K562 (cell line): ENCODE measurements at regions not wholly inside any gene's neighbourhood (a gene's known extent, or its start where the extent isn't known, plus 50 kb on each side); places are given as distances from the start of the nearest gene placed in this dataset.

Experiments used
- ATAC-seq: fragments of 200-7000 bp; cut with Tn5 transposase; 3 replicates; pipeline ENCODE4 v1.9.1; 2020; ENCODE audit warnings: moderate library complexity
- BruUV-seq: library from RNA; stranded (reverse); fragments of 400-500 nt; replicated peaks from 2 replicates; lab custom pipeline; 2021; lab: Mats Ljungman, UMichigan
- CTCF ChIA-PET: fragments of 300-600 bp; formaldehyde crosslinking; extraction: SDS; loops from one replicate; lab custom pipeline; 2021; ENCODE audit warnings: low intra/inter-chr PET ratio; lab: Yijun Ruan, JAX
- POLR2A ChIA-PET: fragments of 300-600, 350-650 bp; sonication (Branson Sonifier 250); formaldehyde crosslinking; extraction: SDS; loops from one replicate; lab custom pipeline; 2021; ENCODE audit warnings: antibody characterized with exemption, inconsistent platforms; lab: Yijun Ruan, JAX
- DNase-seq, 4 experiments: peaks; one replicate each; pipeline versions ENCODE4 v3.0.0 to v3.0.0-alpha.2; 2011 to 2018; ENCODE audit warnings: low spot score in 3 of 4, mixed read lengths in 3 of 4; ENCODE audit errors: extremely low read depth in 1 of 4
- FAIRE-seq: peaks from 2 replicates; lab custom pipeline; 2011; peaks lifted over from hg19 to GRCh38; lab: Jason Lieb, UNC
- H2AFZ ChIP-seq: 2 replicates; pipeline ENCODE4 v1.6.0; 2011; ENCODE audit warnings: low read depth, low read length, control low read depth, inconsistent platforms
- H3K27ac ChIP-seq: fragments of 200-600 bp; 3 replicates; pipeline ENCODE4 v1.8.0; 2011; ENCODE audit warnings: low read depth, mild to moderate bottlenecking, control low read depth, inconsistent platforms, low read length, moderate library complexity, mixed read lengths; ENCODE audit errors: extremely low read depth
- H3K27me3 ChIP-seq, 2 experiments: fragments of 300-600 bp in 1 of 2; 2 replicates in 1 of 2; 3 replicates in 1 of 2; pipeline versions ENCODE4 v1.6.0 to v1.8.0; 2011; ENCODE audit warnings: inconsistent platforms in 2 of 2, low read length in 2 of 2, mild to moderate bottlenecking in 1 of 2, mixed read lengths in 1 of 2, moderate library complexity in 1 of 2; ENCODE audit not compliant: control insufficient read depth in 2 of 2, insufficient read depth in 2 of 2
- H3K36me3 ChIP-seq: fragments of 300-600 bp; 3 replicates; pipeline ENCODE4 v1.8.0; 2011; ENCODE audit warnings: mild to moderate bottlenecking, low read length, inconsistent platforms; ENCODE audit not compliant: control insufficient read depth, insufficient read depth
- H3K4me1 ChIP-seq, 2 experiments: fragments of 200-600 bp in 1 of 2; replicated peaks in 1 of 2; 2 replicates in 1 of 2; 3 replicates in 1 of 2; pipeline versions ENCODE4 v1.5.1 to v1.8.0; 2011; ENCODE audit warnings: inconsistent platforms in 2 of 2, low read length in 2 of 2, mild to moderate bottlenecking in 1 of 2, mixed read lengths in 1 of 2, moderate library complexity in 1 of 2; ENCODE audit not compliant: control insufficient read depth in 2 of 2, insufficient read depth in 2 of 2
- H3K4me2 ChIP-seq: 2 replicates; pipeline ENCODE4 v1.6.1; 2011; ENCODE audit warnings: low read length, control low read depth, inconsistent platforms, mixed read lengths; ENCODE audit not compliant: insufficient read depth
- H3K4me3 ChIP-seq: fragments of 200-600 bp; sonication (generic), shearing (Covaris generic); 2 replicates; pipeline ENCODE4 v1.5.1; 2016; ENCODE audit warnings: control low read depth, inconsistent platforms
- H3K79me2 ChIP-seq: fragments of 200-600 bp; 3 replicates; pipeline ENCODE4 v1.8.0; 2011; ENCODE audit warnings: low read length, inconsistent platforms; ENCODE audit not compliant: control insufficient read depth, insufficient read depth
- H3K9ac ChIP-seq, 2 experiments: 2 replicates each; pipeline versions ENCODE4 v1.6.0 to v1.6.1; 2011; ENCODE audit warnings: low read depth in 2 of 2, low read length in 2 of 2, control low read depth in 1 of 2, inconsistent platforms in 1 of 2, mild to moderate bottlenecking in 1 of 2, mixed read lengths in 1 of 2; ENCODE audit not compliant: insufficient read depth in 1 of 2
- H3K9me1 ChIP-seq: one replicate; pipeline ENCODE4 v1.6.0; 2011; ENCODE audit warnings: inconsistent platforms, mild to moderate bottlenecking, low read length, moderate library complexity; ENCODE audit not compliant: control insufficient read depth, insufficient read depth
- H3K9me3 ChIP-seq: replicated peaks from 2 replicates; pipeline ENCODE4 v1.5.1; 2011; ENCODE audit warnings: low read depth, low read length, inconsistent platforms; ENCODE audit not compliant: control insufficient read depth, insufficient read depth
- H4K20me1 ChIP-seq: replicated peaks from 2 replicates; pipeline ENCODE4 v1.6.1; 2011; ENCODE audit warnings: low read length, inconsistent platforms, mixed read lengths; ENCODE audit not compliant: control insufficient read depth, insufficient read depth
- ARNT ChIP-seq, 2 experiments: fragments of 450-650 bp; IDR thresholded peaks; 2 replicates each; pipeline ENCODE4 v1.6.1; 2016; ENCODE audit warnings: mild to moderate bottlenecking in 1 of 2
- CCNT2 ChIP-seq: IDR thresholded peaks from 2 replicates; pipeline ENCODE4 v1.6.1; 2011; ENCODE audit warnings: borderline replicate concordance, low read depth, mild to moderate bottlenecking, moderate library complexity, mixed read lengths, low read length; ENCODE audit not compliant: insufficient read length; ENCODE audit errors: extremely low read depth
- COPS2 ChIP-seq: fragments of 450-650 bp; conservative IDR thresholded peaks from 2 replicates; pipeline ENCODE4 v1.6.1; 2016; ENCODE audit warnings: mild to moderate bottlenecking, moderate library complexity
- CTCF ChIP-seq, 3 experiments: IDR thresholded peaks in 2 of 3; conservative IDR thresholded peaks in 1 of 3; 2 replicates each; pipeline ENCODE4 v1.5.1; 2011 to 2012; ENCODE audit warnings: low read length in 3 of 3, mild to moderate bottlenecking in 3 of 3, control low read depth in 2 of 3, improper control_type of control experiment in 1 of 3, inconsistent platforms in 1 of 3, low read depth in 1 of 3, mixed read lengths in 1 of 3, moderate library complexity in 1 of 3; ENCODE audit not compliant: insufficient read depth in 2 of 3
- FOXM1 ChIP-seq, 2 experiments: fragments of 450-650 bp in 1 of 2; sonication (generic) in 1 of 2; formaldehyde crosslinking in 1 of 2; IDR thresholded peaks; 2 replicates each; pipeline versions ENCODE4 v1.6.1 to v1.9.0; 2017 to 2022; ENCODE audit warnings: low read depth in 2 of 2, mild to moderate bottlenecking in 2 of 2, missing genetic modification reagents in 1 of 2, moderate library complexity in 1 of 2
- GMEB1 ChIP-seq: fragments of 250-450 bp; sonication (Bioruptor Pico); IDR thresholded peaks from 2 replicates; pipeline ENCODE4 v1.4.0; 2020; ENCODE audit warnings: mild to moderate bottlenecking
- RCOR1 ChIP-seq, 2 experiments: IDR thresholded peaks; 2 replicates each; pipeline ENCODE4 v1.6.1; 2012; ENCODE audit warnings: low read depth in 2 of 2, low read length in 2 of 2, borderline replicate concordance in 1 of 2, improper control_type of control experiment in 1 of 2
- TBL1XR1 ChIP-seq, 2 experiments: IDR thresholded peaks; 2 replicates each; pipeline ENCODE4 v1.6.1; 2012; ENCODE audit warnings: improper control_type of control experiment in 2 of 2, low read length in 2 of 2, mild to moderate bottlenecking in 1 of 2
- TBP ChIP-seq: optimal IDR thresholded peaks from 2 replicates; pipeline ENCODE3; 2011; ENCODE audit warnings: low read depth, low read length, improper control_type of control experiment
- TFAM ChIP-seq: fragments of 250-450 bp; sonication (Bioruptor Pico); conservative IDR thresholded peaks from 2 replicates; pipeline ENCODE4 v1.5.0; 2021; ENCODE audit warnings: mild to moderate bottlenecking, moderate library complexity
- TGIF2 ChIP-seq: sonication (generic); formaldehyde crosslinking; IDR thresholded peaks from 2 replicates; pipeline ENCODE4 v1.8.1; 2022; ENCODE audit warnings: mild to moderate bottlenecking, missing genetic modification reagents, moderate library complexity
- ZNF3 ChIP-seq: fragments of 250-450 bp; sonication (Bioruptor Pico); IDR thresholded peaks from 2 replicates; pipeline ENCODE4 v1.5.0; 2021; ENCODE audit warnings: mild to moderate bottlenecking, moderate library complexity
- ZNF449 ChIP-seq: fragments of 250-450 bp; sonication (Bioruptor Pico); IDR thresholded peaks from 2 replicates; pipeline ENCODE4 v1.8.0; 2022; ENCODE audit warnings: moderate library complexity, mild to moderate bottlenecking, inconsistent platforms
- ZNF644 ChIP-seq: fragments of 200-800 bp; sonication (Bioruptor generic); IDR thresholded peaks from 2 replicates; pipeline ENCODE4 v1.6.1; 2016; ENCODE audit warnings: low read depth, missing genetic modification characterization, missing compliant biosample characterization
- ZNF655 ChIP-seq: fragments of 250-450 bp; sonication (Bioruptor Pico); IDR thresholded peaks from 2 replicates; pipeline ENCODE4 v1.5.0; 2021
- WGBS: fragments of 100-300 bp; shearing (Covaris generic); methylation state at CpG from one replicate; pipeline ENCODE4 v1.1.6; 2016; ENCODE audit warnings: low coverage, mixed read lengths; ENCODE audit not compliant: insufficient coverage; ENCODE audit errors: missing lambda C conversion rate; 5-methylcytosine and 5-hydroxymethylcytosine counted together
- in situ Hi-C: fragments of 300-500 bp; cut with MboI; formaldehyde crosslinking; loops from 4 replicates; pipeline ENCODE4 v1.15.0; 2018; ENCODE audit warnings: inconsistent platforms, mixed read lengths
- intact Hi-C: fragments of 100-400 bp; cut with micrococcal nuclease; formaldehyde crosslinking; loops from 2 replicates; pipeline ENCODE4 v1.14.2; 2022

GRCh38 chrX:102863735-102864134 is 73.3 kb upstream of the RAB40AL start:
- H3K4me1 ChIP-seq, result no peaks in the 10 kb centered on the region
- H3K4me2 ChIP-seq, result no peak overlapping the region
- intact Hi-C loops, result loop anchor here (10.0 kb wide), 2 partner anchors 149 to 219 kb away; partner anchors contain the start of gene GPRASP2
- in situ Hi-C loops, result no loop called here
- H4K20me1 ChIP-seq, result no peaks in the 10 kb centered on the region
- H3K36me3 ChIP-seq, result peaks cover 13% of the 10 kb centered on the region; the same call in 1 of the 3 replicates
- ChIA-PET POLR2A (interaction anchor here (0.7 to 0.9 kb wide), 2 partner anchors 31 to 631 kb away, joined by 3 to 4 read pairs; no protein-coding TSS in a partner anchor), CTCF (interaction anchor here (0.5 to 1.5 kb wide), 2 partner anchors 202 to 1268 kb away, joined by 3 to 6 read pairs; no protein-coding TSS in a partner anchor)
- H3K9me3 ChIP-seq, result no peaks in the 10 kb centered on the region
- BruUV-seq, result no TSS peak
- no peak overlapping the region for H2AFZ ChIP-seq
- peak; percentile 97 for ATAC-seq
- H3K4me3 ChIP-seq, result no peak overlapping the region
- peak; percentile 86 for FAIRE-seq
- no peaks in the 10 kb centered on the region for H3K27me3 ChIP-seq
- DNase-seq, result peak; percentile 61 to 85 (median 73)
- H3K9me1 ChIP-seq, result no peaks in the 10 kb centered on the region
- H3K27ac ChIP-seq, result no peak overlapping the region
- WGBS, result 0% methylated on average over 4 of the region's 4 CpGs
- H3K9ac ChIP-seq, result no peak overlapping the region
- no peaks in the 10 kb centered on the region for H3K79me2 ChIP-seq
- TF ChIP-seq TGIF2 (CRISPR knock-in tag), result no peak
- no peak for TF ChIP-seq ZNF3
- no peak for TF ChIP-seq ZNF644 (tag)
- 0 out of 4 replicates have a peak, but pooled peaks of 1 of the 2 experiments have one; percentile 23 for TF ChIP-seq RCOR1 (IDR thresholded peaks at IDR 0.05; ENCODE audit: borderline replicate concordance in 1 of 2, low read depth in 2 of 2, low read length in 2 of 2)
- TF ChIP-seq TBP, result no peak
- TF ChIP-seq ARNT (IDR thresholded peaks at IDR 0.05), result no peak
- peak; percentile 70 to 87 (median 83) for TF ChIP-seq CTCF (IDR thresholded peaks at IDR 0.05 in 2 of 3, conservative IDR thresholded peaks at IDR 0.05 in 1 of 3; ENCODE audit: insufficient read depth in 2 of 3, low read depth in 1 of 3, low read length in 3 of 3)
- no peak for TF ChIP-seq TBL1XR1 (IDR thresholded peaks at IDR 0.05; ENCODE audit: low read length in 2 of 2)
- TF ChIP-seq FOXM1 (IDR thresholded peaks at IDR 0.05; ENCODE audit: low read depth), result no peak
- TF ChIP-seq FOXM1 (CRISPR knock-in tag; IDR thresholded peaks at IDR 0.05; ENCODE audit: low read depth), result no peak
- no peak for TF ChIP-seq GMEB1 (CRISPR knock-in tag)
- no peak for TF ChIP-seq ZNF449 (CRISPR knock-in tag)
- TF ChIP-seq ZNF655 (CRISPR knock-in tag), result no peak
- TF ChIP-seq CCNT2, result no peak
- TF ChIP-seq TFAM (CRISPR knock-in tag), result no peak
- TF ChIP-seq COPS2, result no peak
